NT2/D1 (cell line): ENCODE measurements at regions not wholly inside any gene's neighbourhood (a gene's known extent, or its start where the extent isn't known, plus 50 kb on each side); places are given as distances from the start of the nearest gene placed in this dataset.

Source experiments
- YY1 ChIP-seq: IDR thresholded peaks from 2 replicates; pipeline ENCODE4 v1.6.1; 2011; ENCODE audit not compliant: insufficient read length, insufficient read depth
- ZNF274 ChIP-seq: IDR thresholded peaks from 2 replicates; pipeline ENCODE4 v1.6.1; 2011; ENCODE audit warnings: mild to moderate bottlenecking, low read depth, low read length

GRCh38 chr22:47768027-47768426, 1005.6 kb downstream of the TBC1D22A start:
- no peak for TF ChIP-seq ZNF274
- TF ChIP-seq YY1: no peak
